ENCODE measurements at regions not wholly inside any gene's neighbourhood (a gene's known extent, or its start where the extent isn't known, plus 50 kb on each side); places are given as distances from the start of the nearest gene placed in this dataset.

GRCh38 chr5:101658433-101658832, 637.7 kb downstream of the SLCO4C1 start:
- TF ChIP-seq FOXM1 (IDR thresholded peaks at IDR 0.05; ENCODE audit: low read depth) (no peak), CTCF (IDR thresholded peaks at IDR 0.05) (no peak), EP300 (IDR thresholded peaks at IDR 0.05; ENCODE audit: borderline replicate concordance in 1 of 2, low read depth in 1 of 2, low read length in 1 of 2) (no peak), YY1 (IDR thresholded peaks at IDR 0.05; ENCODE audit: low read depth) (no peak), USF1 (IDR thresholded peaks at IDR 0.05; ENCODE audit: borderline replicate concordance, low read depth) (no peak), RFX5 (IDR thresholded peaks at IDR 0.05; ENCODE audit: low read length) (no peak)

Measured in SK-N-SH (cell line).